ENCODE measurements at regions not wholly inside any gene's neighbourhood (a gene's known extent, or its start where the extent isn't known, plus 50 kb on each side); places are given as distances from the start of the nearest gene placed in this dataset.

DNA sequence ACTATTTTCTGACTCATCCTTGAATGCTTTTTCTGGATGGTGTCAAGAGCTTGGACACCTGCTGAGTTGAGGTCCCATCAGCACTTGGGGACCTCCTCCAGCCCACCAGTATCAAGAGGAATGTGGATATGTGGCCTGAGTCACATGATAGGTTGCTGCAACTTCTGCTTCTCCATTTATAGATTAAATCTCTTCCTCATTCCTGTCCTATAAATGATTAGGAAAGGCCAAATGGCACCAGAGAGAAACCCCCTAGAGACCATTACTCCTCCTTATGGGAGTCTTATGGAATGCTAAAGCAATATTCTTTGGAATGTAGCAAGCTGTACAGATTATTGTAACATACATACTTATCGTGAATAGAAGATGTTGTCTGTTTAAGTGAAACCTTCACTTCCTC, 85.6 kb downstream of the NEUROD6 start:
- TF ChIP-seq, protein P1, sequence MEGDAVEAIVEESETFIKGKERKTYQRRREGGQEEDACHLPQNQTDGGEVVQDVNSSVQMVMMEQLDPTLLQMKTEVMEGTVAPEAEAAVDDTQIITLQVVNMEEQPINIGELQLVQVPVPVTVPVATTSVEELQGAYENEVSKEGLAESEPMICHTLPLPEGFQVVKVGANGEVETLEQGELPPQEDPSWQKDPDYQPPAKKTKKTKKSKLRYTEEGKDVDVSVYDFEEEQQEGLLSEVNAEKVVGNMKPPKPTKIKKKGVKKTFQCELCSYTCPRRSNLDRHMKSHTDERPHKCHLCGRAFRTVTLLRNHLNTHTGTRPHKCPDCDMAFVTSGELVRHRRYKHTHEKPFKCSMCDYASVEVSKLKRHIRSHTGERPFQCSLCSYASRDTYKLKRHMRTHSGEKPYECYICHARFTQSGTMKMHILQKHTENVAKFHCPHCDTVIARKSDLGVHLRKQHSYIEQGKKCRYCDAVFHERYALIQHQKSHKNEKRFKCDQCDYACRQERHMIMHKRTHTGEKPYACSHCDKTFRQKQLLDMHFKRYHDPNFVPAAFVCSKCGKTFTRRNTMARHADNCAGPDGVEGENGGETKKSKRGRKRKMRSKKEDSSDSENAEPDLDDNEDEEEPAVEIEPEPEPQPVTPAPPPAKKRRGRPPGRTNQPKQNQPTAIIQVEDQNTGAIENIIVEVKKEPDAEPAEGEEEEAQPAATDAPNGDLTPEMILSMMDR (IDR thresholded peaks at IDR 0.05), result no peak
- TF ChIP-seq POLR2A (IDR thresholded peaks at IDR 0.05), result no peak

Measured in breast epithelium (tissue), 3 donors.